ENCODE measurements at regions not wholly inside any gene's neighbourhood (a gene's known extent, or its start where the extent isn't known, plus 50 kb on each side); places are given as distances from the start of the nearest gene placed in this dataset.

DNA sequence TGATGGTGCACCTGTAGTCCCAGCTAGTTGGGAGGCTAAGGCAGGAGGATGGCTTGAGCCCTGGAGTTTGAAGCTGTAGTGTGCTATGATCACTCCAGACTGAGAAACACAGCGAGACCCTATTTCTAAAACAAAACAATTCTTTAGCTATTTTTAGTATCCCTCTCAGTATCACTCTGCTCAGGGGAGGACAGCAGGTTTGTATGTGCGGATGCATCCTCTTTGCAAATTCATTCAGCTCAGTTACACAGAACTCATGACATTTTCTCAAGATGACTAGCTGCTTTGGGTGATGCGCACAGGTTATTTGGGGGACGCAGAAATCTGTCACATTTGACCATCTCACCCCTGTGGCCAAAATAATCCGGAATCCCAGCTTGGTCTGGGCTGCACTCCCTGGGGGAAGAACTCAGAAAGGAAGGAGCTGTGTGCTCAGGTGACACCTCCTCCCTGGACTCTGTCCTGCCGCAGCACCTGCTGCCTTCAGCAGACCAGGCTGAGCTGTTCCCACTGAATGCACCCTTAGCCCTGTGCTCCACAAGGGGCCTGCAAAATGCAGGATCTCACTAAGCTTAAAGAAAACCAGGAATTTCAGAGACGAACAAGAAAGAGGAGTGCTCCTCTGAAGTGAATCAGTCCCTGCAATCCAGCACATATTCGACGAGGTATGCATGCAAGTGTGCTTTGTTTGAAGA is 89.5 kb upstream of the PGBD5 start:
- Histone ChIP-seq H3K27me3 (ENCODE audit: insufficient read depth, low read length) (peaks cover 10% of the 10 kb centered on the region; the same call in 1 of the 2 replicates), H3K9me2 (ENCODE audit: insufficient read depth) (no peaks in the 10 kb centered on the region), H3K4me1 (ENCODE audit: control insufficient read depth in 1 of 2, insufficient read depth in 2 of 2, low read length in 2 of 2) (no peaks in the 10 kb centered on the region), H3K9ac (ENCODE audit: low read length) (no peak overlapping the region), H3K79me2 (ENCODE audit: insufficient read depth, low read length) (no peaks in the 10 kb centered on the region), H4K20me1 (ENCODE audit: insufficient read depth) (no peaks in the 10 kb centered on the region), H3K36me3 (ENCODE audit: control insufficient read depth in 1 of 2, insufficient read depth in 2 of 2, low read length in 2 of 2) (no peaks in the 10 kb centered on the region), H2AFZ (ENCODE audit: low read depth, low read length, poor library complexity, severe bottlenecking) (no peak overlapping the region), H3K4me3 (replicated peaks in 1 of 2; ENCODE audit: low read depth in 1 of 2, low read length in 2 of 2) (no peak overlapping the region), H3K27ac (ENCODE audit: low read depth, low read length) (no peak overlapping the region), H3K4me2 (ENCODE audit: low read length) (no peak overlapping the region), H3K9me3 (ENCODE audit: control insufficient read depth in 1 of 2, insufficient read depth in 1 of 2, low read depth in 1 of 2, low read length in 2 of 2) (no peaks in the 10 kb centered on the region)
- POLR2A ChIA-PET: no interaction called here
- intact Hi-C loops (cut with micrococcal nuclease): no loop called here
- CTCF ChIA-PET: no interaction called here
- ATAC-seq (no peak), DNase-seq (ENCODE audit: low read depth, low spot score) (no peak)
- RAD21 ChIA-PET (ENCODE audit: low non-redundant PET in 1 of 2, low total read pairs in 2 of 2, uncharacterized antibody in 2 of 2, unreplicated experiment in 2 of 2): no interaction called here
- no TSS peak for BruUV-seq (replicated peaks)
- TF ChIP-seq YY1 (IDR thresholded peaks at IDR 0.05; ENCODE audit: extremely low read depth, insufficient replicate concordance, low read depth, low read length) (no peak), CBX3 (IDR thresholded peaks at IDR 0.05; ENCODE audit: low read depth) (no peak), TCF7L2 (IDR thresholded peaks at IDR 0.05; ENCODE audit: borderline replicate concordance, extremely low read depth, insufficient read depth, insufficient read length) (no peak), POLR2AphosphoS5 (IDR thresholded peaks at IDR 0.05; ENCODE audit: low read depth, low read length) (no peak), FOSL1 (IDR thresholded peaks at IDR 0.05; ENCODE audit: low read depth) (no peak), SP1 (IDR thresholded peaks at IDR 0.05; ENCODE audit: low read depth) (no peak), POLR2A (IDR thresholded peaks at IDR 0.05; ENCODE audit: borderline replicate concordance, extremely low read depth, insufficient read depth, insufficient read length) (no peak), CEBPB (IDR thresholded peaks at IDR 0.05; ENCODE audit: low read depth) (no peak), EZH2phosphoT487 (IDR thresholded peaks at IDR 0.05; ENCODE audit: borderline replicate concordance) (no peak), SRF (IDR thresholded peaks at IDR 0.05; ENCODE audit: low read depth) (no peak), JUND (IDR thresholded peaks at IDR 0.05) (no peak), ZFX (IDR thresholded peaks at IDR 0.05) (no peak), ZNF274 (IDR thresholded peaks at IDR 0.05; ENCODE audit: low read depth, low read length) (no peak), ELF1 (IDR thresholded peaks at IDR 0.05; ENCODE audit: borderline replicate concordance, low read depth) (no peak), EZH2 (IDR thresholded peaks at IDR 0.05) (no peak)
- TF ChIP-seq, protein P1, sequence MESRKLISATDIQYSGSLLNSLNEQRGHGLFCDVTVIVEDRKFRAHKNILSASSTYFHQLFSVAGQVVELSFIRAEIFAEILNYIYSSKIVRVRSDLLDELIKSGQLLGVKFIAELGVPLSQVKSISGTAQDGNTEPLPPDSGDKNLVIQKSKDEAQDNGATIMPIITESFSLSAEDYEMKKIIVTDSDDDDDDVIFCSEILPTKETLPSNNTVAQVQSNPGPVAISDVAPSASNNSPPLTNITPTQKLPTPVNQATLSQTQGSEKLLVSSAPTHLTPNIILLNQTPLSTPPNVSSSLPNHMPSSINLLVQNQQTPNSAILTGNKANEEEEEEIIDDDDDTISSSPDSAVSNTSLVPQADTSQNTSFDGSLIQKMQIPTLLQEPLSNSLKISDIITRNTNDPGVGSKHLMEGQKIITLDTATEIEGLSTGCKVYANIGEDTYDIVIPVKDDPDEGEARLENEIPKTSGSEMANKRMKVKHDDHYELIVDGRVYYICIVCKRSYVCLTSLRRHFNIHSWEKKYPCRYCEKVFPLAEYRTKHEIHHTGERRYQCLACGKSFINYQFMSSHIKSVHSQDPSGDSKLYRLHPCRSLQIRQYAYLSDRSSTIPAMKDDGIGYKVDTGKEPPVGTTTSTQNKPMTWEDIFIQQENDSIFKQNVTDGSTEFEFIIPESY (IDR thresholded peaks at IDR 0.05; ENCODE audit: extremely low read depth, insufficient replicate concordance, low read length): no peak
- TF ChIP-seq, protein P2, sequence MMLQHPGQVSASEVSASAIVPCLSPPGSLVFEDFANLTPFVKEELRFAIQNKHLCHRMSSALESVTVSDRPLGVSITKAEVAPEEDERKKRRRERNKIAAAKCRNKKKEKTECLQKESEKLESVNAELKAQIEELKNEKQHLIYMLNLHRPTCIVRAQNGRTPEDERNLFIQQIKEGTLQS (IDR thresholded peaks at IDR 0.05): no peak
- TF ChIP-seq, protein P3, sequence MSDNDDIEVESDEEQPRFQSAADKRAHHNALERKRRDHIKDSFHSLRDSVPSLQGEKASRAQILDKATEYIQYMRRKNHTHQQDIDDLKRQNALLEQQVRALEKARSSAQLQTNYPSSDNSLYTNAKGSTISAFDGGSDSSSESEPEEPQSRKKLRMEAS (IDR thresholded peaks at IDR 0.05): no peak
- TF ChIP-seq, protein P4, sequence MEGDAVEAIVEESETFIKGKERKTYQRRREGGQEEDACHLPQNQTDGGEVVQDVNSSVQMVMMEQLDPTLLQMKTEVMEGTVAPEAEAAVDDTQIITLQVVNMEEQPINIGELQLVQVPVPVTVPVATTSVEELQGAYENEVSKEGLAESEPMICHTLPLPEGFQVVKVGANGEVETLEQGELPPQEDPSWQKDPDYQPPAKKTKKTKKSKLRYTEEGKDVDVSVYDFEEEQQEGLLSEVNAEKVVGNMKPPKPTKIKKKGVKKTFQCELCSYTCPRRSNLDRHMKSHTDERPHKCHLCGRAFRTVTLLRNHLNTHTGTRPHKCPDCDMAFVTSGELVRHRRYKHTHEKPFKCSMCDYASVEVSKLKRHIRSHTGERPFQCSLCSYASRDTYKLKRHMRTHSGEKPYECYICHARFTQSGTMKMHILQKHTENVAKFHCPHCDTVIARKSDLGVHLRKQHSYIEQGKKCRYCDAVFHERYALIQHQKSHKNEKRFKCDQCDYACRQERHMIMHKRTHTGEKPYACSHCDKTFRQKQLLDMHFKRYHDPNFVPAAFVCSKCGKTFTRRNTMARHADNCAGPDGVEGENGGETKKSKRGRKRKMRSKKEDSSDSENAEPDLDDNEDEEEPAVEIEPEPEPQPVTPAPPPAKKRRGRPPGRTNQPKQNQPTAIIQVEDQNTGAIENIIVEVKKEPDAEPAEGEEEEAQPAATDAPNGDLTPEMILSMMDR (IDR thresholded peaks at IDR 0.05 in 2 of 3, conservative IDR thresholded peaks at IDR 0.05 in 1 of 3; ENCODE audit: borderline replicate concordance in 1 of 3, insufficient read depth in 1 of 3, low read depth in 2 of 3, low read length in 2 of 3): no peak
- TF ChIP-seq, protein P5, sequence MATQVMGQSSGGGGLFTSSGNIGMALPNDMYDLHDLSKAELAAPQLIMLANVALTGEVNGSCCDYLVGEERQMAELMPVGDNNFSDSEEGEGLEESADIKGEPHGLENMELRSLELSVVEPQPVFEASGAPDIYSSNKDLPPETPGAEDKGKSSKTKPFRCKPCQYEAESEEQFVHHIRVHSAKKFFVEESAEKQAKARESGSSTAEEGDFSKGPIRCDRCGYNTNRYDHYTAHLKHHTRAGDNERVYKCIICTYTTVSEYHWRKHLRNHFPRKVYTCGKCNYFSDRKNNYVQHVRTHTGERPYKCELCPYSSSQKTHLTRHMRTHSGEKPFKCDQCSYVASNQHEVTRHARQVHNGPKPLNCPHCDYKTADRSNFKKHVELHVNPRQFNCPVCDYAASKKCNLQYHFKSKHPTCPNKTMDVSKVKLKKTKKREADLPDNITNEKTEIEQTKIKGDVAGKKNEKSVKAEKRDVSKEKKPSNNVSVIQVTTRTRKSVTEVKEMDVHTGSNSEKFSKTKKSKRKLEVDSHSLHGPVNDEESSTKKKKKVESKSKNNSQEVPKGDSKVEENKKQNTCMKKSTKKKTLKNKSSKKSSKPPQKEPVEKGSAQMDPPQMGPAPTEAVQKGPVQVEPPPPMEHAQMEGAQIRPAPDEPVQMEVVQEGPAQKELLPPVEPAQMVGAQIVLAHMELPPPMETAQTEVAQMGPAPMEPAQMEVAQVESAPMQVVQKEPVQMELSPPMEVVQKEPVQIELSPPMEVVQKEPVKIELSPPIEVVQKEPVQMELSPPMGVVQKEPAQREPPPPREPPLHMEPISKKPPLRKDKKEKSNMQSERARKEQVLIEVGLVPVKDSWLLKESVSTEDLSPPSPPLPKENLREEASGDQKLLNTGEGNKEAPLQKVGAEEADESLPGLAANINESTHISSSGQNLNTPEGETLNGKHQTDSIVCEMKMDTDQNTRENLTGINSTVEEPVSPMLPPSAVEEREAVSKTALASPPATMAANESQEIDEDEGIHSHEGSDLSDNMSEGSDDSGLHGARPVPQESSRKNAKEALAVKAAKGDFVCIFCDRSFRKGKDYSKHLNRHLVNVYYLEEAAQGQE (IDR thresholded peaks at IDR 0.05; ENCODE audit: low read depth): no peak
